ENCODE measurements at regions not wholly inside any gene's neighbourhood (a gene's known extent, or its start where the extent isn't known, plus 50 kb on each side); places are given as distances from the start of the nearest gene placed in this dataset.
A peak's percentile ranks its signal among the peaks of the same experiment; 100 is the strongest.

- no peak overlapping the region for H3K27ac ChIP-seq (ENCODE audit: insufficient read depth, low read length, poor library complexity, severe bottlenecking)
- ATAC-seq (ENCODE audit: low read depth in 2 of 2) (no peak), DNase-seq (no peak)
- H3K4me1 ChIP-seq (ENCODE audit: control insufficient read depth, insufficient read depth, low read length, poor library complexity, severe bottlenecking): no peaks in the 10 kb centered on the region
- peaks cover 0 to 2% (median 0%) of the 10 kb centered on the region in 7 donors for H3K9me3 Mint-ChIP-seq
- H3K36me3 ChIP-seq (ENCODE audit: control insufficient read depth, insufficient read depth, low read length): no peaks in the 10 kb centered on the region
- H3K4me3 Mint-ChIP-seq: no peak overlapping the region
- H3K27me3 Mint-ChIP-seq: peaks cover 3% of the 10 kb centered on the region
- H3K27me3 ChIP-seq (ENCODE audit: control insufficient read depth, insufficient read depth, low read length): no peaks in the 10 kb centered on the region
- H3K27ac Mint-ChIP-seq: no peak overlapping the region
- H3K4me1 Mint-ChIP-seq: no peaks in the 10 kb centered on the region
- no peaks in the 10 kb centered on the region for H3K36me3 Mint-ChIP-seq
- no peaks in the 10 kb centered on the region for H3K9me3 ChIP-seq (ENCODE audit: control insufficient read depth in 2 of 2, low read length in 2 of 2)
- no peak overlapping the region for H3K4me3 ChIP-seq (ENCODE audit: low read depth, low read length)
Observed at GRCh38 chr6:126632271-126632670, 292.4 kb downstream of the CENPW start.

- Histone ChIP-seq H3K36me3 (ENCODE audit: control insufficient read depth, insufficient read depth, low read length) (no peaks in the 10 kb centered on the region), H3K27ac (ENCODE audit: insufficient read depth, low read length, poor library complexity, severe bottlenecking) (no peak overlapping the region), H3K4me1 (ENCODE audit: control insufficient read depth, insufficient read depth, low read length, poor library complexity, severe bottlenecking) (no peaks in the 10 kb centered on the region), H3K27me3 (ENCODE audit: control insufficient read depth, insufficient read depth, low read length) (no peaks in the 10 kb centered on the region), H3K4me3 (ENCODE audit: low read depth, low read length) (no peak overlapping the region), H3K9me3 (ENCODE audit: control insufficient read depth in 2 of 2, low read length in 2 of 2) (no peaks in the 10 kb centered on the region)
- DNase-seq (no peak), ATAC-seq (ENCODE audit: low read depth in 2 of 2) (no peak)
- no peaks in the 10 kb centered on the region for H3K4me1 Mint-ChIP-seq
- peaks cover 0 to 2% (median 0%) of the 10 kb centered on the region in 7 donors for H3K9me3 Mint-ChIP-seq
- H3K4me3 Mint-ChIP-seq: no peak overlapping the region
- H3K27me3 Mint-ChIP-seq: peaks cover 4% of the 10 kb centered on the region
- H3K27ac Mint-ChIP-seq: no peak overlapping the region
- H3K36me3 Mint-ChIP-seq: no peaks in the 10 kb centered on the region
Observed at GRCh38 chr6:126633373-126633772, 293.5 kb downstream of the CENPW start.

GRCh38 chr6:126640356-126640755, 300.4 kb downstream of the CENPW start:
- H3K9me3 ChIP-seq (ENCODE audit: control insufficient read depth in 2 of 2, low read length in 2 of 2): no peaks in the 10 kb centered on the region
- H3K4me1 ChIP-seq (ENCODE audit: control insufficient read depth, insufficient read depth, low read length, poor library complexity, severe bottlenecking): no peaks in the 10 kb centered on the region

GRCh38 chr6:126640921-126641320, 301.0 kb downstream of the CENPW start:
- Histone ChIP-seq H3K36me3 (ENCODE audit: control insufficient read depth, insufficient read depth, low read length) (no peaks in the 10 kb centered on the region), H3K27ac (ENCODE audit: insufficient read depth, low read length, poor library complexity, severe bottlenecking) (no peak overlapping the region), H3K27me3 (ENCODE audit: control insufficient read depth, insufficient read depth, low read length) (no peaks in the 10 kb centered on the region), H3K4me1 (ENCODE audit: control insufficient read depth, insufficient read depth, low read length, poor library complexity, severe bottlenecking) (no peaks in the 10 kb centered on the region), H3K4me3 (ENCODE audit: low read depth, low read length) (no peak overlapping the region), H3K9me3 (ENCODE audit: control insufficient read depth in 2 of 2, low read length in 2 of 2) (no peaks in the 10 kb centered on the region)
- Mint-ChIP-seq H3K4me1 (no peaks in the 10 kb centered on the region), H3K4me3 (peak overlapping the region in 1 of 4 donors; percentile 38), H3K36me3 (no peaks in the 10 kb centered on the region), H3K27me3 (peaks cover 4% of the 10 kb centered on the region), H3K27ac (no peak overlapping the region), H3K9me3 (peaks cover 0 to 5% (median 0%) of the 10 kb centered on the region in 7 donors)
- no peak for DNase-seq
- no peak for ATAC-seq (ENCODE audit: low read depth in 2 of 2)

More at GRCh38 chr6:126640356-126640755, 300.4 kb downstream of the CENPW start:
- H3K27me3 Mint-ChIP-seq: peaks cover 4% of the 10 kb centered on the region
- ATAC-seq (ENCODE audit: low read depth in 2 of 2): no peak
- peaks cover 0 to 5% (median 0%) of the 10 kb centered on the region in 7 donors for H3K9me3 Mint-ChIP-seq
- Histone ChIP-seq H3K4me3 (ENCODE audit: low read depth, low read length) (no peak overlapping the region), H3K27ac (ENCODE audit: insufficient read depth, low read length, poor library complexity, severe bottlenecking) (no peak overlapping the region), H3K27me3 (ENCODE audit: control insufficient read depth, insufficient read depth, low read length) (no peaks in the 10 kb centered on the region), H3K36me3 (ENCODE audit: control insufficient read depth, insufficient read depth, low read length) (no peaks in the 10 kb centered on the region)
- H3K4me3 Mint-ChIP-seq: no peak overlapping the region
- no peak for DNase-seq
- H3K27ac Mint-ChIP-seq: no peak overlapping the region
- H3K4me1 Mint-ChIP-seq: no peaks in the 10 kb centered on the region
- no peaks in the 10 kb centered on the region for H3K36me3 Mint-ChIP-seq

- Histone ChIP-seq H3K4me3 (ENCODE audit: low read depth, low read length) (no peak overlapping the region), H3K9me3 (ENCODE audit: control insufficient read depth in 2 of 2, low read length in 2 of 2) (no peaks in the 10 kb centered on the region), H3K27me3 (ENCODE audit: control insufficient read depth, insufficient read depth, low read length) (no peaks in the 10 kb centered on the region), H3K27ac (ENCODE audit: insufficient read depth, low read length, poor library complexity, severe bottlenecking) (no peak overlapping the region), H3K4me1 (ENCODE audit: control insufficient read depth, insufficient read depth, low read length, poor library complexity, severe bottlenecking) (no peaks in the 10 kb centered on the region), H3K36me3 (ENCODE audit: control insufficient read depth, insufficient read depth, low read length) (no peaks in the 10 kb centered on the region)
- H3K4me1 Mint-ChIP-seq: no peaks in the 10 kb centered on the region
- H3K9me3 Mint-ChIP-seq: peaks cover 0 to 5% (median 0%) of the 10 kb centered on the region in 7 donors
- H3K4me3 Mint-ChIP-seq: no peak overlapping the region
- no peak for DNase-seq
- H3K27ac Mint-ChIP-seq: no peak overlapping the region
- ATAC-seq (ENCODE audit: low read depth in 2 of 2): no peak
- peaks cover 4% of the 10 kb centered on the region for H3K27me3 Mint-ChIP-seq
- no peaks in the 10 kb centered on the region for H3K36me3 Mint-ChIP-seq
Observed at GRCh38 chr6:126641641-126642040, 301.7 kb downstream of the CENPW start.

- Mint-ChIP-seq H3K36me3 (no peaks in the 10 kb centered on the region), H3K4me3 (no peak overlapping the region), H3K27me3 (no peaks in the 10 kb centered on the region), H3K27ac (no peak overlapping the region), H3K4me1 (no peaks in the 10 kb centered on the region), H3K9me3 (peaks cover 0 to 5% (median 0%) of the 10 kb centered on the region in 7 donors)
- H3K4me1 ChIP-seq (ENCODE audit: control insufficient read depth, insufficient read depth, low read length, poor library complexity, severe bottlenecking): no peaks in the 10 kb centered on the region
- H3K27ac ChIP-seq (ENCODE audit: insufficient read depth, low read length, poor library complexity, severe bottlenecking): no peak overlapping the region
- no peaks in the 10 kb centered on the region for H3K27me3 ChIP-seq (ENCODE audit: control insufficient read depth, insufficient read depth, low read length)
- DNase-seq (no peak), ATAC-seq (ENCODE audit: low read depth in 2 of 2) (no peak)
- no peaks in the 10 kb centered on the region for H3K9me3 ChIP-seq (ENCODE audit: control insufficient read depth in 2 of 2, low read length in 2 of 2)
- no peaks in the 10 kb centered on the region for H3K36me3 ChIP-seq (ENCODE audit: control insufficient read depth, insufficient read depth, low read length)
- H3K4me3 ChIP-seq (ENCODE audit: low read depth, low read length): no peak overlapping the region
Observed at GRCh38 chr6:126643352-126643751, 303.4 kb downstream of the CENPW start.

- Histone ChIP-seq H3K4me1 (ENCODE audit: control insufficient read depth, insufficient read depth, low read length, poor library complexity, severe bottlenecking) (no peaks in the 10 kb centered on the region), H3K36me3 (ENCODE audit: control insufficient read depth, insufficient read depth, low read length) (no peaks in the 10 kb centered on the region), H3K27me3 (ENCODE audit: control insufficient read depth, insufficient read depth, low read length) (no peaks in the 10 kb centered on the region), H3K9me3 (ENCODE audit: control insufficient read depth in 2 of 2, low read length in 2 of 2) (peaks cover 0 to 8% of the 10 kb centered on the region in 2 experiments), H3K27ac (ENCODE audit: insufficient read depth, low read length, poor library complexity, severe bottlenecking) (no peak overlapping the region), H3K4me3 (ENCODE audit: low read depth, low read length) (no peak overlapping the region)
- ATAC-seq (ENCODE audit: low read depth in 2 of 2) (no peak), DNase-seq (no peak)
- H3K36me3 Mint-ChIP-seq: no peaks in the 10 kb centered on the region
- no peaks in the 10 kb centered on the region for H3K27me3 Mint-ChIP-seq
- no peaks in the 10 kb centered on the region for H3K4me1 Mint-ChIP-seq
- H3K4me3 Mint-ChIP-seq: no peak overlapping the region
- H3K27ac Mint-ChIP-seq: no peak overlapping the region
- H3K9me3 Mint-ChIP-seq: peaks cover 0 to 14% (median 2%) of the 10 kb centered on the region in 7 donors
Observed at GRCh38 chr6:126650931-126651330, 311.0 kb downstream of the CENPW start.

- Mint-ChIP-seq H3K4me3 (no peak overlapping the region), H3K4me1 (no peaks in the 10 kb centered on the region), H3K27me3 (no peaks in the 10 kb centered on the region), H3K36me3 (no peaks in the 10 kb centered on the region), H3K27ac (no peak overlapping the region), H3K9me3 (peaks cover 0 to 14% (median 2%) of the 10 kb centered on the region in 7 donors)
- Histone ChIP-seq H3K4me1 (ENCODE audit: control insufficient read depth, insufficient read depth, low read length, poor library complexity, severe bottlenecking) (no peaks in the 10 kb centered on the region), H3K4me3 (ENCODE audit: low read depth, low read length) (no peak overlapping the region), H3K9me3 (ENCODE audit: control insufficient read depth in 2 of 2, low read length in 2 of 2) (peaks cover 0 to 8% of the 10 kb centered on the region in 2 experiments), H3K36me3 (ENCODE audit: control insufficient read depth, insufficient read depth, low read length) (no peaks in the 10 kb centered on the region), H3K27me3 (ENCODE audit: control insufficient read depth, insufficient read depth, low read length) (no peaks in the 10 kb centered on the region), H3K27ac (ENCODE audit: insufficient read depth, low read length, poor library complexity, severe bottlenecking) (no peak overlapping the region)
- ATAC-seq (ENCODE audit: low read depth in 2 of 2) (no peak), DNase-seq (no peak)
Observed at GRCh38 chr6:126657561-126658175, 317.8 kb downstream of the CENPW start.
